Activated T-helper 17 cell treated with anti-CD3 and anti-CD28 coated beads, Interleukin-2, amount 50 U/mL, for 72 hours (primary cell): ENCODE measurements at regions not wholly inside any gene's neighbourhood (a gene's known extent, or its start where the extent isn't known, plus 50 kb on each side); places are given as distances from the start of the nearest gene placed in this dataset.
A peak's percentile ranks its signal among the peaks of the same experiment; 100 is the strongest.
"Not testable (repeated sequence)": the region's sequence is repeated elsewhere in the genome, so short reads cannot be mapped to it uniquely, and the experiment has no call there.

Experiments used
- ATAC-seq: fragments of 150-1000 bp; cut with Tn5 transposase; replicated peaks from 2 replicates; pipeline ENCODE4 v1.10.0; 2021; ENCODE audit warnings: mild to moderate bottlenecking, moderate library complexity
- H3K27ac Mint-ChIP-seq: one replicate; pipeline ENCODE4 v1.8.0; 2022; ENCODE audit warnings: mixed read lengths
- H3K27me3 Mint-ChIP-seq: one replicate; pipeline ENCODE4 v1.8.0; 2022; ENCODE audit warnings: mixed read lengths
- H3K36me3 Mint-ChIP-seq: one replicate; pipeline ENCODE4 v1.8.0; 2022; ENCODE audit warnings: low read depth, mild to moderate bottlenecking, mixed read lengths
- H3K4me1 Mint-ChIP-seq: one replicate; pipeline ENCODE4 v1.8.0; 2022; ENCODE audit warnings: mixed read lengths
- H3K4me3 Mint-ChIP-seq: one replicate; pipeline ENCODE4 v1.8.0; 2022; ENCODE audit warnings: mild to moderate bottlenecking, mixed read lengths
- H3K9me3 Mint-ChIP-seq: one replicate; pipeline ENCODE4 v1.8.0; 2022; ENCODE audit warnings: mixed read lengths

DNA sequence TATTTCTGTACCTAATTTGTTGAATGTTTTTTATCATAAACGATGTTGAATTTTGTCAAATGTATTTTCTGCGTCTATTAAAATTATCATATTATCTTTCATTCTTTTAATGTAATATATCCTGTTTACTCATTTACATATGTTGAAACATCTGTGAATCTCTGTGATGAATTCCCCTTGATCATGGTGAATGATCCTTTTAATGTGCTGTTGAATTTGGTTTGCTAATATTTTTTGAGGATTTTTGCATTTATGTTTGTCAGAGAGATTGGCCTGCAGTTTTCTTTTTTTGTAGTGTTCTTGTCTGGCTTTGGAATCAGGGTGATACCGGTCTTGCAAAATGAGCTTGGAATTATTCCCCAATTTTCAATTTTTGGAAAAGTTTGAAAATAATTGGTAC is 569.3 kb upstream of the CCDC179 start:
- Mint-ChIP-seq H3K4me1 (no peaks in the 10 kb centered on the region), H3K9me3 (peaks cover 4% of the 10 kb centered on the region), H3K27ac (no peak overlapping the region), H3K4me3 (no peak overlapping the region), H3K27me3 (no peaks in the 10 kb centered on the region), H3K36me3 (no peaks in the 10 kb centered on the region)
- ATAC-seq: no peak

DNA sequence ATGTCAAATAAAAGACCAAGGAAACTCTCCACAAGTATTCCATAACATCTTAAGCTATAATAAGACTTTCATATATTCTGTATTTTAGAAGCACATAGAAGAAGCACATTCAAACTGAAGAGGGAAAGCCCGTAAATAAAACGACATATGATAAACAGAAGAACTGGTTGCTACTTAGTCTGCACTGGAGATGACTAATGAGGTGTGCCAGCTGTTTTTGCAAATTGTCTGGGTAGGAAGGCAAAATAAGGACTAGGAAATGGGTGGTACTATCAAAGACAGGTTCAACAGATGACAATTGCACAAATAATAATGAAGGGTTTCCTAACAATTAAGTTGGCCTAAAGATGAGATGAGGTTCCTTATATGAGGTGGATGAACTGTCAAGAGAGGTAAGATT is 593.2 kb upstream of the CCDC179 start:
- Mint-ChIP-seq H3K27me3 (no peaks in the 10 kb centered on the region), H3K4me3 (no peak overlapping the region), H3K27ac (no peak overlapping the region), H3K36me3 (no peaks in the 10 kb centered on the region), H3K4me1 (no peaks in the 10 kb centered on the region), H3K9me3 (peaks cover 3% of the 10 kb centered on the region)
- no peak for ATAC-seq

DNA sequence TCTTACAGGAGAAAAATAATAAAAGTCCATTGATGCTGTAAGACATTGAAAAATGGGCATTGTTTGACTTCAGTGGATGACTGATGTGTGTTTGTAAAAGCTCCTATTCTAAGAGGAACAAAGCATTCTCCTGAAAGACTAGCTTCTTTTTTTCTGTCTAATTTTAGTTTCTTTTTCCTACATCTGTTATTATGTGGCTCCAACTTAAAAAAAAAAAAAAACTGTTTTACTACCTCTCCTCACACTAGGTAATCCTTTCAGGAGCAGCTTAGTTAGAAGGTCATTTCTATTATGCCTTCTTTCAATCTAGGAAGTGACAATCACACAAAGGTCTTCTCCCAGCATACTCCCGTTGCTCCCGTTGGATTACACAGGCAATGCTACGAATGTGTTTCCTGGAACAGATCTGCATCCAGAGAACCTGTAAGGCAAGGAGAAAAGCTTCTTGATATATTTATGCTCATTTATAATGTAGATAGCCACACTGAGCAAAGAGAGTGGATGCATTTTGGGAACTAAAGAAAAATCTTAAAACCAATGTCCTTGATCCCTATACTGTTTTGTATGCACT is 595.1 kb upstream of the CCDC179 start:
- Mint-ChIP-seq H3K9me3 (peaks cover 3% of the 10 kb centered on the region), H3K4me3 (no peak overlapping the region), H3K4me1 (no peaks in the 10 kb centered on the region), H3K27ac (no peak overlapping the region), H3K27me3 (no peaks in the 10 kb centered on the region), H3K36me3 (no peaks in the 10 kb centered on the region)
- no peak for ATAC-seq

DNA sequence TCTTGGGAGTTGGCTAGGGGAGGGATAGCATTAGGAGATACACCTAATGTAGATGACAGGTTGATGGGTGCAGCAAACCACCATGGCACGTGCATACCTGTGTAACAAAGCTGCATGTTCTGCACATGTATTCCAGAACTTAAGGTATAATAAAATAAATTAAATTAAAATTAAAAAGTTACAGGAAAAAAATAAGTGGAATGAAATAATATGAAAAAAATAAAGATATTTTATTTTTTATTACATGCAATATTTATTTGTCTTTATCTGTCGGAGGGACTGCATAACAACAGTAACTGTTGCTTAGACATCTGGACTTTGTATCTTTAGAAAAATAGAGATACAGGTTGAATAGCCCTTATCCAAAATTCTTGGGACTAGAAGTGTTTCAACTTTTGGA is 597.4 kb upstream of the CCDC179 start:
- H3K4me3 Mint-ChIP-seq: no peak overlapping the region
- H3K36me3 Mint-ChIP-seq: no peaks in the 10 kb centered on the region
- no peaks in the 10 kb centered on the region for H3K4me1 Mint-ChIP-seq
- H3K27ac Mint-ChIP-seq: no peak overlapping the region
- no peaks in the 10 kb centered on the region for H3K27me3 Mint-ChIP-seq
- peaks cover 6% of the 10 kb centered on the region for H3K9me3 Mint-ChIP-seq
- ATAC-seq: no peak

DNA sequence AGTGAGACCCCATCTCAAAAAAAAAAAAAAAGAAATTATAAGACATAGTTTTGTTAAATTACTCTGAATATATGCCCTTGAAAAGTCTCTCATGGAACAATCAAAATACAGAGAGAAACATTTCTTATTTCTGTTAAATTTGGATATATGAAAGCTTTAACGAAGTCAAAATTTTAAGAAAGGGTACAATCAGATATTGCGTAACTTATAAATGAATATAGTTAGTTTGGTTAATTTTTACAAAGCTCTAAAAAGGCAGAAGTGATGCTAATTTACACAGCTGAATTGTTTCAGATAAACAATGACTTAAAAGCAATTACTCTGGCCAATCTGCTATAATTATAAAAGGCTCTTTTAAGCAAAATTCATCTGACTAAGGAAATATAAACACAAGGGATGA is 611.6 kb upstream of the CCDC179 start:
- no peak overlapping the region for H3K4me3 Mint-ChIP-seq
- H3K27me3 Mint-ChIP-seq: no peaks in the 10 kb centered on the region
- peaks cover 9% of the 10 kb centered on the region for H3K9me3 Mint-ChIP-seq
- no peaks in the 10 kb centered on the region for H3K4me1 Mint-ChIP-seq
- no peak overlapping the region for H3K27ac Mint-ChIP-seq
- no peak for ATAC-seq
- H3K36me3 Mint-ChIP-seq: no peaks in the 10 kb centered on the region

DNA sequence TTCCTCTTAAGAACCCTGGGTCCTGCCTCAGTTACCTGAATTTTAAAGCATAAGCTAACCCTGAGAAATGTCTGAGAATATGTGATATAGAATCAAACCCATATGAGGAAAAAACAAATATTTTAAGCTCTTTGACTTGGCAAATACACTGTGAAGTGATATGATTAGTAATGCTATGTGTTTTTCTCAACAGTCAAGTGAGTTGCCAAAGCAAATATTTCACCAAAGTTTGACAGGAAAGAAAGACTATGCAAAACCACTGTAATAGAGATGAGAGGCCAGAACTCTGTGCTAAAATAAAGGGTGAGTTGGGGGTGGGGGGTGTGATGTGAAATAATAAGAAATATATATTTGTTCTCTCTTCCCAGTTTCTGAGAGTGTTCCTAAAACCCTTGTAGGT is 613.5 kb upstream of the CCDC179 start:
- no peaks in the 10 kb centered on the region for H3K27me3 Mint-ChIP-seq
- H3K27ac Mint-ChIP-seq: no peak overlapping the region
- no peaks in the 10 kb centered on the region for H3K4me1 Mint-ChIP-seq
- no peak overlapping the region for H3K4me3 Mint-ChIP-seq
- peaks cover 5% of the 10 kb centered on the region for H3K9me3 Mint-ChIP-seq
- no peaks in the 10 kb centered on the region for H3K36me3 Mint-ChIP-seq
- no peak for ATAC-seq

DNA sequence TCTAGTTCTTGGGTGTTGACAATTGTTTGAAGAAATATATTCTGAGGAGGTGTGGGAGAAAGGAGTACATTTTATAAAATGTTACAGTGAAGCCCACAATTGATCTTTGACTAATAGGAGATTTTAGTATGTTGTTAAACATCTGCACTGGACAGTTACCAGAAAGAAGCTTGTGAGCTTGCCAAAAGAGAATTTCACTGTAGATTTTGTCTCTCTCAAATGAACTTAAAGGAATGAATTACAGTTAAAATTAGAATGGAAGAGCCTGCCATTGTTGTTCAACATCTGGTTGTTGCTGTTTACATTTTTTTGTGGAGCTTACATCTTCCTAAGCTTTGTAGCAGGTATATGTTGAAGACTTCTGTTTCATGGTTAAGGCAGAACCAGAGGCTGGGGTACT is 620.5 kb upstream of the CCDC179 start:
- Mint-ChIP-seq H3K4me3 (no peak overlapping the region), H3K9me3 (peaks cover 3% of the 10 kb centered on the region), H3K27ac (no peak overlapping the region), H3K36me3 (no peaks in the 10 kb centered on the region), H3K27me3 (no peaks in the 10 kb centered on the region), H3K4me1 (no peaks in the 10 kb centered on the region)
- no peak for ATAC-seq

DNA sequence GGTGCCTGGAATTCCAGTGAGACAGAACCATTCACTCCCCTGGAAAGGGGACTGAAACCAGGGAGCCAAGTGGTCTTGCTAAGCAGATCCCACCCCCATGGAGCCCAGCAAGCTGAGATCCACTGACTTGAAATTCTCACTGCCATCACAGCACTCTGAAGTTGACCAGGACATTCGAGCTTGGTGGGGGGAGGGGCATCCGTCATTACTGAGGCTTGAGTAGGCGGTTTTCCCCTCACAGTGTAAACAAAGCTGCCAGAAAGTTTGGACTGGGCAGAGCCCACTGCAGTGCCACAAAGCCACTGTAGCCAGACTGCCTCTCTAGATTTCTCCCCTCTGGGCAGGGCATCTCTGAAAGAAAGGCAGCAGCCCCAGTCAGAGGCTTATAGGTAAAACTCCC is 623.9 kb upstream of the CCDC179 start:
- not testable (repeated sequence) for ATAC-seq, H3K27me3 Mint-ChIP-seq, H3K27ac Mint-ChIP-seq, H3K4me1 Mint-ChIP-seq, H3K36me3 Mint-ChIP-seq, H3K4me3 Mint-ChIP-seq
- H3K9me3 Mint-ChIP-seq: peaks cover 11% of the 10 kb centered on the region

DNA sequence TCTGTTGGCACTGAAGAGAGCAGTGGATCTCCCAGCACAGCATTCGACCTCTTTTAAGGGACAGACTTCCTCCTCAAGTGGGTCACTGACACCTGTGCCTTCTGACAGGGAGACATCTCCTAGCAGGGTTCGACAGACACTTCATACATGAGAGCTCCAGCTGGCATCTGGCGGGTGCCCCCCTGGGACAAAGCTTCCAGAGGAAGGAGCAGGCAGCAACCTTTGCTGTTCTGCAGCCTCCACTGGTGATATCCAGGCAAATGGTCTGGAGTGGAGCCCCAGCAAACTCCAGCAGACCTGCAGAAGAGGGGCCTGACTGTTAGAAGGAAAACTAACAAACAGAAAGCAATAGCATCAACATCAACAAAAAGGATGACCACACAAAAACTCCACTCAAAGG is 624.3 kb upstream of the CCDC179 start:
- H3K9me3 Mint-ChIP-seq: peaks cover 11% of the 10 kb centered on the region
- not testable (repeated sequence) for H3K27ac Mint-ChIP-seq, H3K4me3 Mint-ChIP-seq, ATAC-seq, H3K27me3 Mint-ChIP-seq, H3K4me1 Mint-ChIP-seq, H3K36me3 Mint-ChIP-seq

DNA sequence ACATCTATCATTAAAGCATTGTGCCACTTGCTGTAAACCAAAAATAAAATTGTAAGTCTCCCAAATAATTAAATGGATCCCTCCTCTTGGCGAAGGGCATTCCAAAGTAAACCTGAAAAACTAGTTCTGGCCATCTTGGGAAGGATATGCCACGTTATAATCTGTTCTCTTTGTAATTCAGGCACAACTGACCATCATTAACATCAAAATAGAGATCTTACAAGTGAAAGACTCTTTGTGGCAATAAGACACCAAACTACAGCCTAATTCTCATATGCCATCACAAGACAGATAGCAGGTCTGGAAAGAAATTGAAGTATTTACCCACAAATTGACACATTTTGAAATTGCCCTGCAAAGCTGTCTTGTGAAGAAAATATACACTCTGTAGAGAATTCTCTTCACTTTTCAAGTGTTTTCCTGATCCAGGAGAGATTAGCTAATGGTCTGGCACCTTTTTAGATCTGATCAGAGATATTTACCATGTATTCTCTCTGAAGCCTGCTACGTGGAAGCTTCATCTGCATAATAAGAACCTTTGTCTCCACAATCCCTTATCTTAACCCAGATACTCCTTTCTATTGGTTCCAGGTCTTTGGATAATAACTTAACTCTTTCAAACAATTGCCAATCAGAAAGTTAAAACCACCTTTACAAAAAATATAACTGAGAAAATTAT is 630.4 kb upstream of the CCDC179 start:
- H3K9me3 Mint-ChIP-seq: peaks cover 18% of the 10 kb centered on the region
- H3K4me3 Mint-ChIP-seq: no peak overlapping the region
- H3K36me3 Mint-ChIP-seq: no peaks in the 10 kb centered on the region
- H3K27ac Mint-ChIP-seq: no peak overlapping the region
- ATAC-seq: no peak
- H3K4me1 Mint-ChIP-seq: no peaks in the 10 kb centered on the region
- no peaks in the 10 kb centered on the region for H3K27me3 Mint-ChIP-seq

DNA sequence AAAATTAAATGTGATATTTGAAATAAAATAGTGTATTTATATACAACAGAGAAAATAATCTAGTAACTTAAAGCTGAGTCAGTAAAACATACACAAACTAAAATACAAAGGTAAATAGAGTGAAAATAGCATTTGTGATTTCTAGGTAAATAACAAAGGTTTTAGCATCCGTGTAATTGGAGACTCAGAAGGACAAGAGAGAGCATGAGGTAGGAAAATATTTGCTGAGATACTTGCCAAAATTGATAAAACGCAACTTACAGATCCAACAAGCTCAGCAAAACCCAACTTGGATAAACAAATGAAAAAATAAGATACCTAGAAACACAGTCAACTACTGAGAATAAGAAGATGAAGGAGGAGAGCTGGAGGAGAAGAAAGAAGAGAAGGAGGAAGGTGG is 634.7 kb upstream of the CCDC179 start:
- Mint-ChIP-seq H3K27ac (no peak overlapping the region), H3K4me3 (no peak overlapping the region), H3K36me3 (no peaks in the 10 kb centered on the region), H3K9me3 (peaks cover 15% of the 10 kb centered on the region), H3K27me3 (no peaks in the 10 kb centered on the region), H3K4me1 (no peaks in the 10 kb centered on the region)
- no peak for ATAC-seq

DNA sequence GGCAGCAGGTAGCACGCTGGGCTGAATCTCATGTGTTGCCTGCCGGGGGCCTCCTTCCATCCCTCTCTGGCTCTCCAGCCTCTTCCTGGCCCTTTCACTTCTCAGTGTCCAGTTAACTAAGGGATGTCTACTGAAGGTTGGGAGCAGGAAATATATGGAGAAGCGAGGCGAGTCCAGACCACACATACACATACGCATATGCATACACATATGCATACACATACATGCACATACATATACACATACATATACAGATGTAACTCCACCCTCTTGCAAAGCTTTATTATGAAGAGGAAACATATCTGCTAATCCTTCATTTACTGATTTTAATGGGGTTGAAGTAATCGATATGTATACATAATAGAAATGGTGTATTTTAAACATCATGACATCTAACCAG is 636.1 kb upstream of the CCDC179 start:
- Mint-ChIP-seq H3K4me1 (no peaks in the 10 kb centered on the region), H3K4me3 (no peak overlapping the region), H3K36me3 (no peaks in the 10 kb centered on the region), H3K9me3 (peaks cover 15% of the 10 kb centered on the region), H3K27me3 (no peaks in the 10 kb centered on the region), H3K27ac (no peak overlapping the region)
- no peak for ATAC-seq

DNA sequence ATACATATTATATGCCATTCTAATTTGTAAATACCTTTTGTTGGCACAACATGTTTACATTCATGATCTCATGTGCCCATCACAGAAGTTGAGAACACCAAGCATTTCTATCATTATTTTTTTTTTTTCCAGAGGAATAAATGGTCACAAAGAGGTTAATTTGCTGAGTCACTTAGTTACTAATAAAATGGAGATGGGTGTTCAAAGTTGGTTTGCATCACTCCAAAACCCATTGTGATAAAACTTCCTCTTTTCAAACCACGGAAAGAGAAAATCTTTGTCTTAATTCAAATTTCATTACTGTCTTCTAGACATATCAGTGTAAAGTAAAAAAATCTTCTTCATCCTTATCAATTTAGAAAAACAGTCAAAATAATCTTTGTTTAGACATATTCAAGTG is 636.8 kb upstream of the CCDC179 start:
- no peaks in the 10 kb centered on the region for H3K36me3 Mint-ChIP-seq
- no peak overlapping the region for H3K27ac Mint-ChIP-seq
- no peaks in the 10 kb centered on the region for H3K27me3 Mint-ChIP-seq
- H3K4me3 Mint-ChIP-seq: no peak overlapping the region
- no peak for ATAC-seq
- peaks cover 10% of the 10 kb centered on the region for H3K9me3 Mint-ChIP-seq
- no peaks in the 10 kb centered on the region for H3K4me1 Mint-ChIP-seq

DNA sequence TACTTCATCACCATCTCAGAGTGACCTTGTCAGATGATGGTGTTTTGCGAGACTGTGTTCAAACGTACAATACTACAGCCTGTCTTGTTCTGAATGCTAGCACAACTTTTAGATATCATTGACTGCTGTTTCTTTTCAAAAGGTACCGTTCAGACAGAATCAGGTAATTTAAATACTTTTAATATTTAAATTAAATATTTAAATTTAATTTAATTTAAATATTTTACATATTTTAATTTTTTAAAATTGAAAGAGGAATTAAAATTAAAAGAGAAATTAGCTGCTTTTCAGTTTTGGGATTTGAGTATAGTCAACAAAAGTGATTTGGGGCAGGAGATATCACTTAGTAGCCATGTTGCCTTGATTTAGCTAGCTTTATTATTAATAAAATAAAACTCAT is 642.1 kb upstream of the CCDC179 start:
- H3K27me3 Mint-ChIP-seq: no peaks in the 10 kb centered on the region
- H3K4me1 Mint-ChIP-seq: no peaks in the 10 kb centered on the region
- ATAC-seq: no peak
- H3K36me3 Mint-ChIP-seq: no peaks in the 10 kb centered on the region
- H3K4me3 Mint-ChIP-seq: no peak overlapping the region
- H3K27ac Mint-ChIP-seq: no peak overlapping the region
- peaks cover 8% of the 10 kb centered on the region for H3K9me3 Mint-ChIP-seq

DNA sequence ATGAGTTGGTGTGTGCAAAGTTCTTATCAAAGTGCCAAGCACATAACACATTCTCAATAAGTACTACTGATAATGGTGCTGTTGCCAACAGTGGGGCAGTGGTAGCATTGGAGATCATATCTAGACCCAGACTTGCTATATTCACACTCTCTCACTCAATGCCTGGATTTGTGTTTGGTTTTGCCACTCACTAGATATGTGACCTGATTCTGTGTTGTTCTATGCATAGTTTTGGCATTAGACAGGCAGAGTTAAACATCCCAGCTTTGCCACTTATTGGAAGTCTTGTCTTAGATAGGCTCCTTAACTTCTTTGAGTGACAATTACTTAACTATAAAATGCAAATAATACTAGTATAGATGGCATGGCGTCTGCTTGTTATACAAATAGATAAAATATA is 642.6 kb upstream of the CCDC179 start:
- no peak overlapping the region for H3K27ac Mint-ChIP-seq
- no peaks in the 10 kb centered on the region for H3K27me3 Mint-ChIP-seq
- H3K9me3 Mint-ChIP-seq: peaks cover 8% of the 10 kb centered on the region
- no peak for ATAC-seq
- no peaks in the 10 kb centered on the region for H3K4me1 Mint-ChIP-seq
- H3K36me3 Mint-ChIP-seq: no peaks in the 10 kb centered on the region
- H3K4me3 Mint-ChIP-seq: no peak overlapping the region

DNA sequence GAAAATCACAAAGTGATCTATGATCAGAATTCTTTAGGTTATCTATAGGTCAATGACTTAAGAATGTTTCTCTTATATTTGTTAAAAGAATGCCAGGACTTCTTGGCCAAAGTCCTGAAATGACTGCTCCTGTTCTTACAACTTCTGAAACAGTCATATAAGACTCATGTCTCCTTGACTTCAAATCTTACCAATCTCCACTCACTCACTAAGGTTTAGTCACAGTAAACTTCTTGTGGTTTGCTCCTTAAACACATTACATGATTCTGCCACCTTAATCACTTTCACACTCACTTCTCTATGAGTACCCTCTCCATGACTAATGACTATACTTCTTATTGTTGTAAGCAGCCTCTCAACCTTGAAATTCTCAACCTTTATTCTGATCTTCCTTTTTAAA is 648.7 kb upstream of the CCDC179 start:
- H3K4me3 Mint-ChIP-seq: no peak overlapping the region
- no peaks in the 10 kb centered on the region for H3K4me1 Mint-ChIP-seq
- H3K27ac Mint-ChIP-seq: no peak overlapping the region
- peak; percentile 39 for ATAC-seq
- no peaks in the 10 kb centered on the region for H3K27me3 Mint-ChIP-seq
- peaks cover 9% of the 10 kb centered on the region for H3K9me3 Mint-ChIP-seq
- H3K36me3 Mint-ChIP-seq: no peaks in the 10 kb centered on the region
